Endothelial cell of umbilical vein (primary cell): ENCODE measurements at regions not wholly inside any gene's neighbourhood (a gene's known extent, or its start where the extent isn't known, plus 50 kb on each side); places are given as distances from the start of the nearest gene placed in this dataset.

ENCODE experiments used
- BruUV-seq: library from RNA; stranded (reverse); fragments of 400-500 nt; replicated peaks from 2 replicates; lab custom pipeline; 2021; lab: Mats Ljungman, UMichigan
- CTCF ChIA-PET: fragments of 300-600, 350-600 bp; sonication (Branson Sonifier 250); formaldehyde crosslinking; loops from one replicate; lab custom pipeline; 2021; ENCODE audit warnings: antibody characterized with exemption, inconsistent platforms; lab: Charles Lee
- POLR2A ChIA-PET: fragments of 300-600, 350-600 bp; sonication (Branson Sonifier 250); formaldehyde crosslinking; loops from one replicate; lab custom pipeline; 2021; ENCODE audit warnings: antibody characterized with exemption, inconsistent platforms; lab: Charles Lee
- DNase-seq: peaks from one replicate; pipeline ENCODE4 v3.0.0-alpha.2; 2011; ENCODE audit warnings: low read depth, low spot score
- FAIRE-seq: peaks from 2 replicates; lab custom pipeline; 2011; peaks lifted over from hg19 to GRCh38; lab: Jason Lieb, UNC
- H2AFZ ChIP-seq: 2 replicates; pipeline ENCODE4 v1.6.0; 2012; ENCODE audit warnings: low read depth, low read length, control low read depth, inconsistent platforms
- H3K27ac ChIP-seq: 2 replicates; pipeline ENCODE4 v1.5.1; 2011; ENCODE audit warnings: low read depth, mild to moderate bottlenecking, control low read depth, low read length, moderate library complexity; ENCODE audit not compliant: insufficient read depth
- H3K27me3 ChIP-seq, 2 experiments: 2 replicates each; pipeline versions ENCODE4 v1.6.0 to v1.6.1; 2011; ENCODE audit warnings: low read length in 2 of 2, mixed read lengths in 1 of 2; ENCODE audit not compliant: control insufficient read depth in 2 of 2, insufficient read depth in 2 of 2
- H3K36me3 ChIP-seq, 2 experiments: 2 replicates in 1 of 2; 3 replicates in 1 of 2; pipeline ENCODE4 v1.5.1; 2011; ENCODE audit warnings: low read length in 2 of 2, mild to moderate bottlenecking in 1 of 2, moderate library complexity in 1 of 2; ENCODE audit not compliant: control insufficient read depth in 2 of 2, insufficient read depth in 2 of 2; ENCODE audit errors: extremely low read depth in 1 of 2
- H3K4me1 ChIP-seq: 3 replicates; pipeline ENCODE4 v1.5.1; 2011; ENCODE audit warnings: mild to moderate bottlenecking, low read length; ENCODE audit not compliant: control insufficient read depth, insufficient read depth; ENCODE audit errors: extremely low read depth
- H3K4me2 ChIP-seq: 2 replicates; pipeline ENCODE4 v1.6.1; 2011; ENCODE audit warnings: low read length, control low read depth, mixed read lengths; ENCODE audit not compliant: insufficient read depth
- H3K4me3 ChIP-seq, 3 experiments: fragments of 200-600 bp in 1 of 3; sonication (generic), shearing (Covaris generic) in 1 of 3; replicated peaks in 1 of 3; 2 replicates each; pipeline ENCODE4 v1.5.1; 2011 to 2016; ENCODE audit warnings: control low read depth in 3 of 3, low read length in 3 of 3, mild to moderate bottlenecking in 2 of 3, inconsistent platforms in 1 of 3, low read depth in 1 of 3, moderate library complexity in 1 of 3; ENCODE audit not compliant: insufficient read depth in 1 of 3
- H3K79me2 ChIP-seq: 2 replicates; pipeline ENCODE4 v1.6.0; 2012; ENCODE audit warnings: low read length, inconsistent platforms; ENCODE audit not compliant: control insufficient read depth, insufficient read depth
- H3K9ac ChIP-seq: replicated peaks from 2 replicates; pipeline ENCODE3; 2011; ENCODE audit warnings: low read length, control low read depth; ENCODE audit not compliant: insufficient read depth; ENCODE audit errors: extremely low read depth
- H3K9me1 ChIP-seq: replicated peaks from 3 replicates; pipeline ENCODE4 v1.6.0; 2011; ENCODE audit warnings: mild to moderate bottlenecking, low read length; ENCODE audit not compliant: control insufficient read depth, insufficient read depth; ENCODE audit errors: extremely low read depth
- H3K9me3 ChIP-seq: replicated peaks from 2 replicates; pipeline ENCODE4 v1.5.1; 2012; ENCODE audit warnings: low read length, inconsistent platforms; ENCODE audit not compliant: control insufficient read depth, insufficient read depth
- H4K20me1 ChIP-seq: replicated peaks from 2 replicates; pipeline ENCODE3; 2011; ENCODE audit warnings: mild to moderate bottlenecking, low read length; ENCODE audit not compliant: control insufficient read depth, insufficient read depth; ENCODE audit errors: extremely low read depth
- CTCF ChIP-seq, 2 donors: IDR thresholded peaks; 1 replicate in 1 of 2; 2 replicates in 1 of 2; pipeline ENCODE4 v1.5.1; 2011; ENCODE audit warnings: low read length in 2 of 2, mild to moderate bottlenecking in 2 of 2, moderate library complexity in 2 of 2, control low read depth in 1 of 2, inconsistent platforms in 1 of 2, low read depth in 1 of 2; ENCODE audit not compliant: insufficient read depth in 1 of 2; ENCODE audit errors: extremely low read depth in 1 of 2
- EZH2 ChIP-seq: IDR thresholded peaks from 2 replicates; pipeline ENCODE4 v1.6.1; 2012; ENCODE audit warnings: borderline replicate concordance, low read depth, mild to moderate bottlenecking, moderate library complexity, low read length, inconsistent platforms; ENCODE audit not compliant: severe bottlenecking
- FOS ChIP-seq: IDR thresholded peaks from 2 replicates; pipeline ENCODE4 v1.6.1; 2011; ENCODE audit warnings: mild to moderate bottlenecking, low read length, moderate library complexity, borderline replicate concordance; ENCODE audit not compliant: insufficient read depth
- GATA2 ChIP-seq: IDR thresholded peaks from 2 replicates; pipeline ENCODE4 v1.7.0; 2011; ENCODE audit warnings: low read depth, mild to moderate bottlenecking, moderate library complexity, mixed read lengths, low read length; ENCODE audit not compliant: insufficient read length, insufficient read depth
- JUN ChIP-seq: IDR thresholded peaks from 2 replicates; pipeline ENCODE4 v1.6.1; 2011; ENCODE audit warnings: borderline replicate concordance, low read depth; ENCODE audit not compliant: insufficient read length, insufficient read depth
- MYC ChIP-seq: IDR thresholded peaks from one replicate; pipeline ENCODE4 v1.6.1; 2011; ENCODE audit warnings: mild to moderate bottlenecking, low read depth, low read length
- POLR2A ChIP-seq: IDR thresholded peaks from 2 replicates; pipeline ENCODE4 v1.6.1; 2012; ENCODE audit warnings: low read depth, mild to moderate bottlenecking, control low read depth, low read length
- POLR2AphosphoS5 ChIP-seq: IDR thresholded peaks from 2 replicates; pipeline ENCODE4 v1.6.1; 2012; ENCODE audit warnings: low read depth, mild to moderate bottlenecking, control low read depth, low read length, moderate library complexity; ENCODE audit not compliant: insufficient read depth
- dilution Hi-C: fragments of 300-500 bp; cut with MboI; formaldehyde crosslinking; loops from one replicate; pipeline ENCODE4 v1.15.0; 2019; ENCODE audit warnings: low sequenced_read_pairs; ENCODE audit not compliant: extremely low pct_ligation_motif_present
- intact Hi-C: fragments of 100-400 bp; cut with micrococcal nuclease; formaldehyde crosslinking; loops from one replicate; pipeline ENCODE4 v1.10.0; 2022
- TF ChIP-seq, protein P1 (sequence below): IDR thresholded peaks from 2 replicates; pipeline ENCODE4 v1.6.1; 2011; ENCODE audit not compliant: insufficient read depth, insufficient read length

DNA sequence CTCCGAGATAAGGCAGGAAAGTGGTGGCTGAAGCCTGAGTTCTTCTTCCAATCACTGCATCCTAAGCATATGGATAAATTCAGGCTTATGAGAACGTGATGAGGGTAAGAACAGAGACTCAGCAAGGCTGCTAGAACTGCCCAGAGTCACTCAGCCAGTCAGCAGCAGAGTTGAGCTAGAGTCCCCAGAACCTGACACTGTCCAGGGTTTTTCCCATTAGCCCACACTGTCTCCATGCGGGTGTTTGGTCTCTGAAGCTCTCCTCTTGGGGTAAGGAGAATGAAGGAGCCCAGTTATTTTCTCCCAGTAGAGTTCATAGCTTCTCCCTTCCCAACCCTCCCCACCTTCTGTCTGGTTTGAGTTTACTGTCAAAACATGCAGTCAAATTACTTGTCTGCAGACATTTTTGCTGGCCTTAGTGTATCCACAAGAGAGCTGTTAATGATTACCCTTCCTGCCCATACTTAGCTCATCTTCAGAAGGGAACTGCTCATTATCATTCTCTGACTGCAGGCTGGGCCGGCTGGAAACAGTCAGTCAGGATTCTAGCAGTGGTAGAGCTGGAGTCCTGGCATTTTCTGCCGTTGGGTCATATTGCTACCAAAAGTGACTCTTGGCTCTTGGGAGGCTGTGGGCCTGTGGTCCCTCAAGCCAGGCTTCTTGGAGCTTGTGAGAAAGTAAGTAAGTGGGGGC is 460.0 kb downstream of the HS3ST3B1 start:
- Histone ChIP-seq H3K36me3 (no peaks in the 10 kb centered on the region), H3K4me3 (no peak overlapping the region), H3K9me1 (no peaks in the 10 kb centered on the region), H3K27ac (no peak overlapping the region), H3K4me2 (no peak overlapping the region), H3K9me3 (peaks cover 3% of the 10 kb centered on the region), H3K9ac (no peak overlapping the region), H3K79me2 (no peaks in the 10 kb centered on the region), H4K20me1 (no peaks in the 10 kb centered on the region), H2AFZ (no peak overlapping the region), H3K27me3 (no peaks in the 10 kb centered on the region), H3K4me1 (no peaks in the 10 kb centered on the region)
- no peak for DNase-seq
- BruUV-seq: no TSS peak
- CTCF ChIA-PET: no interaction called here
- intact Hi-C loops: no loop called here
- POLR2A ChIA-PET: no interaction called here
- TF ChIP-seq POLR2AphosphoS5 (no peak), EZH2 (no peak), POLR2A (no peak), JUN (no peak)
- dilution Hi-C loops: no loop called here
- FAIRE-seq: no peak

- intact Hi-C loops: no loop called here
- H3K4me1 ChIP-seq: no peaks in the 10 kb centered on the region
- dilution Hi-C loops: no loop called here
- DNase-seq (no peak), FAIRE-seq (no peak)
- H3K9me3 ChIP-seq: peaks cover 3% of the 10 kb centered on the region
- H3K9me1 ChIP-seq: no peaks in the 10 kb centered on the region
- POLR2A ChIA-PET: no interaction called here
- no peak overlapping the region for H3K9ac ChIP-seq
- H2AFZ ChIP-seq: no peak overlapping the region
- TF ChIP-seq POLR2AphosphoS5 (no peak), EZH2 (no peak), FOS (no peak), CTCF (IDR thresholded peaks at IDR 0.05; ENCODE audit: extremely low read depth in 1 of 2, insufficient read depth in 1 of 2, low read depth in 1 of 2, low read length in 2 of 2) (no peak), POLR2A (no peak), JUN (no peak), GATA2 (no peak), MYC (no peak)
- TF ChIP-seq, protein P1, sequence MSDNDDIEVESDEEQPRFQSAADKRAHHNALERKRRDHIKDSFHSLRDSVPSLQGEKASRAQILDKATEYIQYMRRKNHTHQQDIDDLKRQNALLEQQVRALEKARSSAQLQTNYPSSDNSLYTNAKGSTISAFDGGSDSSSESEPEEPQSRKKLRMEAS: no peak
- H3K36me3 ChIP-seq: no peaks in the 10 kb centered on the region
- no peaks in the 10 kb centered on the region for H4K20me1 ChIP-seq
- BruUV-seq: no TSS peak
- no peak overlapping the region for H3K4me2 ChIP-seq
- no peaks in the 10 kb centered on the region for H3K79me2 ChIP-seq
- no peak overlapping the region for H3K27ac ChIP-seq
- no peak overlapping the region for H3K4me3 ChIP-seq
- CTCF ChIA-PET: no interaction called here
- H3K27me3 ChIP-seq: no peaks in the 10 kb centered on the region
Measured at GRCh38 chr17:14760212-14760611, 459.3 kb downstream of the HS3ST3B1 start.
